ENCODE measurements at regions not wholly inside any gene's neighbourhood (a gene's known extent, or its start where the extent isn't known, plus 50 kb on each side); places are given as distances from the start of the nearest gene placed in this dataset.

- TF ChIP-seq CTCF (IDR thresholded peaks at IDR 0.05) (no peak), POLR2A (IDR thresholded peaks at IDR 0.05) (no peak)
Observed at GRCh38 chr1:25128121-25128621, 104.1 kb downstream of the SYF2 start.
